ENCODE measurements at regions not wholly inside any gene's neighbourhood (a gene's known extent, or its start where the extent isn't known, plus 50 kb on each side); places are given as distances from the start of the nearest gene placed in this dataset.
"Not testable (repeated sequence)": the region's sequence is repeated elsewhere in the genome, so short reads cannot be mapped to it uniquely, and the experiment has no call there.

DNA sequence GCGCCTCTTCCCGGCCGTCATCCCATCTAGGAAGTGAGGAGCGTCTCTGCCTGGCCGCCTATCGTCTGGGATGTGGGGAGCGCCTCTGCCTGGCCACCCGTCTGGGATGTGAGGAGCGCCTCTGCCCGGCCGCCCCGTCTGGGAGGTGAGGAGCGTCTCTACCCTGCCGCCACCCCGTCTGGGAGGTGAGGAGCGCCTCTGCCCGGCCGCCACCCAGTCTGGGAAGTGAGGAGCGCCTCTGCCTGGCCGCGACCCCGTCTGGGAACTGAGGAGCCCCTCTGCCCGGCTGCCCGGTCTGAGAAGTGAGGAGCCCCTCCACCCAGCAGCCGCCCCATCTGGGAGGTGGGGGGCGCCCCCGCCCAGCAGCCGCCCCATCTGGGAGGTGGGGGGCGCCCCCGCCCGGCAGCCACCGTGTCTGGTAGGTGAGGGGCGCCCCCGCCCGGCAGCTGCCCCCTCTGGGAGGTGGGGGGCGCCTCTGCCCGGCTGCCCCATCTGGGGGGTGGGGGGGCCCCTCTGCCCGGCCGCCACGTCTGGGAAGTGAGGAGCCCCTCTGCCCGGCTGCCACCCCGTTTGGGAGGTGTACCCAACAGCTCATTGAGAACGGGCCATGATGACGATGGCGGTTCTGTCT, 244.7 kb upstream of the POU5F2 start:
- TF ChIP-seq, protein P1, sequence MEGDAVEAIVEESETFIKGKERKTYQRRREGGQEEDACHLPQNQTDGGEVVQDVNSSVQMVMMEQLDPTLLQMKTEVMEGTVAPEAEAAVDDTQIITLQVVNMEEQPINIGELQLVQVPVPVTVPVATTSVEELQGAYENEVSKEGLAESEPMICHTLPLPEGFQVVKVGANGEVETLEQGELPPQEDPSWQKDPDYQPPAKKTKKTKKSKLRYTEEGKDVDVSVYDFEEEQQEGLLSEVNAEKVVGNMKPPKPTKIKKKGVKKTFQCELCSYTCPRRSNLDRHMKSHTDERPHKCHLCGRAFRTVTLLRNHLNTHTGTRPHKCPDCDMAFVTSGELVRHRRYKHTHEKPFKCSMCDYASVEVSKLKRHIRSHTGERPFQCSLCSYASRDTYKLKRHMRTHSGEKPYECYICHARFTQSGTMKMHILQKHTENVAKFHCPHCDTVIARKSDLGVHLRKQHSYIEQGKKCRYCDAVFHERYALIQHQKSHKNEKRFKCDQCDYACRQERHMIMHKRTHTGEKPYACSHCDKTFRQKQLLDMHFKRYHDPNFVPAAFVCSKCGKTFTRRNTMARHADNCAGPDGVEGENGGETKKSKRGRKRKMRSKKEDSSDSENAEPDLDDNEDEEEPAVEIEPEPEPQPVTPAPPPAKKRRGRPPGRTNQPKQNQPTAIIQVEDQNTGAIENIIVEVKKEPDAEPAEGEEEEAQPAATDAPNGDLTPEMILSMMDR (IDR thresholded peaks at IDR 0.05) = not testable (repeated sequence)
- TF ChIP-seq POLR2AphosphoS5, POLR2A, EP300 (IDR thresholded peaks at IDR 0.05): not testable (repeated sequence)
